GM10266 (cell line): ENCODE measurements at regions not wholly inside any gene's neighbourhood (a gene's known extent, or its start where the extent isn't known, plus 50 kb on each side); places are given as distances from the start of the nearest gene placed in this dataset.

Source experiments
- DNase-seq: peaks from one replicate; pipeline ENCODE4 v3.0.0; 2012; ENCODE audit errors: extremely low spot score
- TF ChIP-seq, protein P1 (sequence below): IDR thresholded peaks from 2 replicates; pipeline ENCODE4 v1.5.1; 2012; ENCODE audit warnings: mild to moderate bottlenecking, low read depth; ENCODE audit not compliant: control insufficient read depth, insufficient read depth; ENCODE audit errors: missing control alignments

GRCh38 chr3:44012160-44012899 lies 229.4 kb upstream of the TOPAZ1 start:
- DNase-seq = no peak
- TF ChIP-seq, protein P1, sequence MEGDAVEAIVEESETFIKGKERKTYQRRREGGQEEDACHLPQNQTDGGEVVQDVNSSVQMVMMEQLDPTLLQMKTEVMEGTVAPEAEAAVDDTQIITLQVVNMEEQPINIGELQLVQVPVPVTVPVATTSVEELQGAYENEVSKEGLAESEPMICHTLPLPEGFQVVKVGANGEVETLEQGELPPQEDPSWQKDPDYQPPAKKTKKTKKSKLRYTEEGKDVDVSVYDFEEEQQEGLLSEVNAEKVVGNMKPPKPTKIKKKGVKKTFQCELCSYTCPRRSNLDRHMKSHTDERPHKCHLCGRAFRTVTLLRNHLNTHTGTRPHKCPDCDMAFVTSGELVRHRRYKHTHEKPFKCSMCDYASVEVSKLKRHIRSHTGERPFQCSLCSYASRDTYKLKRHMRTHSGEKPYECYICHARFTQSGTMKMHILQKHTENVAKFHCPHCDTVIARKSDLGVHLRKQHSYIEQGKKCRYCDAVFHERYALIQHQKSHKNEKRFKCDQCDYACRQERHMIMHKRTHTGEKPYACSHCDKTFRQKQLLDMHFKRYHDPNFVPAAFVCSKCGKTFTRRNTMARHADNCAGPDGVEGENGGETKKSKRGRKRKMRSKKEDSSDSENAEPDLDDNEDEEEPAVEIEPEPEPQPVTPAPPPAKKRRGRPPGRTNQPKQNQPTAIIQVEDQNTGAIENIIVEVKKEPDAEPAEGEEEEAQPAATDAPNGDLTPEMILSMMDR = no peak

DNA sequence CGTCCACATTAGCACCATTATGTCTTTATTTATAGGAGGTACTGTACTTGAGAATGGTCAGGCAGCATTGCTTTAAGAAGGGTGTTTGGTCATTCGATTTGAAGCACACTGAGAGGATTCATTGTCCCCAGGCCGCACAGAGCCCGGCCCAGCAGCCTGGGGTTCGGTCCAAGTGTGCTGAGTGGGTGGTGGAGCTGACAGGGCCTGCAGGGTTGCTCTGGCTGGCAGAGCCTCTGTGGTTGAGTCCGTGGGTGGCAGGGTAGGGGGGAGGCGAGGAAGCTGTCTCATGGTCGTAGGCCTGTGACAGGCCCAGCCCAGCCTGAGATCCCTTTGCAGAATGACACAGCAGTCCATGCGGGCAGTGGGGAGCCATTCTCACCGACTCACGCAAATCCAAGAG lies 227.7 kb upstream of the TOPAZ1 start:
- no peak for DNase-seq
- TF ChIP-seq, protein P1 = no peak

- DNase-seq = no peak
- TF ChIP-seq, protein P1 = no peak
Observed at GRCh38 chr3:44015170-44015569, 226.5 kb upstream of the TOPAZ1 start.

GRCh38 chr3:44016818-44017217 lies 224.9 kb upstream of the TOPAZ1 start:
- TF ChIP-seq, protein P1 = no peak
- DNase-seq = no peak

DNA sequence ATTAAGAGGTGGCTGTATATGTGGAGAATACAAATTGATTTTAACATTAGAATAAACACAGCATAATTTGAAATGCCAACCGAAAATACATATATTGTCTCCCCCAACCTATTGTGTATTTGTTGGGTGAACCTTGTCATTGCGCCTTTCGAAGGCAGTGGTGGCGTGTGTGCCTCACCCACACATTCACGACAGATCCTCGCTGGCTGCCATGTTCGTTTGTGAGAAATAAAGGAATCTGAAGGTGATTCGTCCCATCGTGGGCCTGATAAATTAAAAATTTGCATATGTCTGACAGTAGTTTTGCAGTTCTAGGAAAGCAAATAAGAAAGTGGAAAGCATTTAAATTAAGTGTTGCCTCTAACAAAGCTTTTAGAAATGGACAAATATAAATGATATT lies 222.8 kb upstream of the TOPAZ1 start:
- TF ChIP-seq, protein P1 = no peak
- no peak for DNase-seq

DNA sequence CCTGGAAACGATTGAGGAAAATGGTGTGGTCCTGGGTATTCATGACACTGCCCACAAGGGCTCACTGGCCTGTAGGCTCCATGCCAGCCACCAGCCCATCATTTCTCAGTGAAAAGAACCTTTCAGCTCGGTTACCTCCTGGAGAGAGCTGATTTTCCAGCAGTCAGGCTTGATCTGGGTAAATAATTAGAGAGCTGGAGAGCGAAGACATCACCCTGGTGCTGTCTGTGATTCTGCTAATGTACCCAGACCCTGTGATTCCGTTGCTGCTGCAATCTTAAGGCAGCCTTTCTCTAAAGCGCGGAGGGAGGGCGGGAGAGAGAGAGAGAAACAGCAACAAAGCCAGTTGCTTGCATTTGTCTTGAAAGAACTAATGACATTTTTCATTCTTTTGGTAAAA lies 221.9 kb upstream of the TOPAZ1 start:
- no peak for DNase-seq
- TF ChIP-seq, protein P1 = no peak

- no peak for DNase-seq
- TF ChIP-seq, protein P1 = no peak
Observed at GRCh38 chr3:44020143-44020542, 221.5 kb upstream of the TOPAZ1 start.
